Liver (tissue), 3 donors: ENCODE measurements at regions not wholly inside any gene's neighbourhood (a gene's known extent, or its start where the extent isn't known, plus 50 kb on each side); places are given as distances from the start of the nearest gene placed in this dataset.

Experiments used
- CTCF ChIP-seq: fragments of 150-350 bp; IDR thresholded peaks from 2 replicates; pipeline ENCODE4 v1.5.1; 2017; ENCODE audit warnings: improper control_type of control experiment, low read depth, low read length; ENCODE audit not compliant: missing input control
- EGR1 ChIP-seq, 2 donors: IDR thresholded peaks; 2 replicates each; pipeline ENCODE4 v1.6.1; 2016 to 2018; ENCODE audit warnings: antibody characterized with exemption in 2 of 2, low read depth in 2 of 2
- FOXA2 ChIP-seq: IDR thresholded peaks from 2 replicates; pipeline ENCODE4 v1.6.1; 2016; ENCODE audit warnings: antibody characterized with exemption
- GABPA ChIP-seq, 2 donors: IDR thresholded peaks in 1 of 2; conservative IDR thresholded peaks in 1 of 2; 2 replicates each; pipeline ENCODE4 v1.6.1; 2016; ENCODE audit warnings: antibody characterized with exemption in 2 of 2, mild to moderate bottlenecking in 1 of 2, moderate library complexity in 1 of 2
- HNF4A ChIP-seq, 2 donors: conservative IDR thresholded peaks; 2 replicates each; pipeline ENCODE4 v1.6.1; 2016; ENCODE audit warnings: antibody characterized with exemption in 2 of 2, mild to moderate bottlenecking in 2 of 2
- RAD21 ChIP-seq, 2 donors: IDR thresholded peaks; 2 replicates each; pipeline ENCODE4 v1.6.1; 2016; ENCODE audit warnings: antibody characterized with exemption in 2 of 2, mild to moderate bottlenecking in 2 of 2
- TAF1 ChIP-seq: conservative IDR thresholded peaks from 2 replicates; pipeline ENCODE4 v1.6.1; 2016; ENCODE audit warnings: antibody characterized with exemption, mild to moderate bottlenecking
- YY1 ChIP-seq: IDR thresholded peaks from 2 replicates; pipeline ENCODE4 v1.6.1; 2016; ENCODE audit warnings: antibody characterized with exemption, mild to moderate bottlenecking
- TF ChIP-seq, protein P1 (sequence below): IDR thresholded peaks from 2 replicates; pipeline ENCODE4 v1.6.1; 2016; ENCODE audit warnings: antibody characterized with exemption, mild to moderate bottlenecking
- donor health status: healthy.
- donor health status: healthy.

DNA sequence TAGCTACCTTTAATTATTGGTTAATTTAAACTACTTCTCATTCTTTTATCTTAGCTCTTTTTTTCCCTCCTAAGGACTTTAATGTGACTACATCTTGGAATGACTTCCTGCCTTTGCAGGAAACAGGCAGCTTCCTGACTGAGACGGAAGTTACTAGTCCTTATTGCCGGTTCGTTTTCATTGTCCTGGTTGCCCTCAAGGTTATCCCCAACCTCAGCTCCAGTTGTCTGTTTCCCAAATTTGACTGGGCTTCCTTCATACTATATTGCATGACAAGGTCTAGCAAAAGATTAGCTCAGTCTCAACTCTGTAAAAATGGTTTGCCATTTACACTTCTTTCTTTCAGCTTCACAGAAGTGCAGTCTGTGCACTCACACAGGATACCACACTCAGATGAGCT lies 109.9 kb upstream of the DDX53 start:
- TF ChIP-seq FOXA2: no peak
- TF ChIP-seq CTCF: no peak
- no peak for TF ChIP-seq RAD21 (IDR thresholded peaks at IDR 0.05)
- TF ChIP-seq, protein P1, sequence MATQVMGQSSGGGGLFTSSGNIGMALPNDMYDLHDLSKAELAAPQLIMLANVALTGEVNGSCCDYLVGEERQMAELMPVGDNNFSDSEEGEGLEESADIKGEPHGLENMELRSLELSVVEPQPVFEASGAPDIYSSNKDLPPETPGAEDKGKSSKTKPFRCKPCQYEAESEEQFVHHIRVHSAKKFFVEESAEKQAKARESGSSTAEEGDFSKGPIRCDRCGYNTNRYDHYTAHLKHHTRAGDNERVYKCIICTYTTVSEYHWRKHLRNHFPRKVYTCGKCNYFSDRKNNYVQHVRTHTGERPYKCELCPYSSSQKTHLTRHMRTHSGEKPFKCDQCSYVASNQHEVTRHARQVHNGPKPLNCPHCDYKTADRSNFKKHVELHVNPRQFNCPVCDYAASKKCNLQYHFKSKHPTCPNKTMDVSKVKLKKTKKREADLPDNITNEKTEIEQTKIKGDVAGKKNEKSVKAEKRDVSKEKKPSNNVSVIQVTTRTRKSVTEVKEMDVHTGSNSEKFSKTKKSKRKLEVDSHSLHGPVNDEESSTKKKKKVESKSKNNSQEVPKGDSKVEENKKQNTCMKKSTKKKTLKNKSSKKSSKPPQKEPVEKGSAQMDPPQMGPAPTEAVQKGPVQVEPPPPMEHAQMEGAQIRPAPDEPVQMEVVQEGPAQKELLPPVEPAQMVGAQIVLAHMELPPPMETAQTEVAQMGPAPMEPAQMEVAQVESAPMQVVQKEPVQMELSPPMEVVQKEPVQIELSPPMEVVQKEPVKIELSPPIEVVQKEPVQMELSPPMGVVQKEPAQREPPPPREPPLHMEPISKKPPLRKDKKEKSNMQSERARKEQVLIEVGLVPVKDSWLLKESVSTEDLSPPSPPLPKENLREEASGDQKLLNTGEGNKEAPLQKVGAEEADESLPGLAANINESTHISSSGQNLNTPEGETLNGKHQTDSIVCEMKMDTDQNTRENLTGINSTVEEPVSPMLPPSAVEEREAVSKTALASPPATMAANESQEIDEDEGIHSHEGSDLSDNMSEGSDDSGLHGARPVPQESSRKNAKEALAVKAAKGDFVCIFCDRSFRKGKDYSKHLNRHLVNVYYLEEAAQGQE: no peak
- TF ChIP-seq TAF1: no peak
- TF ChIP-seq GABPA (IDR thresholded peaks at IDR 0.05 in 1 of 2, conservative IDR thresholded peaks at IDR 0.05 in 1 of 2): no peak
- TF ChIP-seq HNF4A (conservative IDR thresholded peaks at IDR 0.05): no peak
- no peak for TF ChIP-seq YY1
- no peak for TF ChIP-seq EGR1 (IDR thresholded peaks at IDR 0.05; ENCODE audit: low read depth in 2 of 2)
